Suprapubic skin (tissue), 4 donors: ENCODE measurements at regions not wholly inside any gene's neighbourhood (a gene's known extent, or its start where the extent isn't known, plus 50 kb on each side); places are given as distances from the start of the nearest gene placed in this dataset.
"Not testable (repeated sequence)": the region's sequence is repeated elsewhere in the genome, so short reads cannot be mapped to it uniquely, and the experiment has no call there.

Source experiments
- CTCF ChIP-seq, 2 donors: fragments of 200-600 bp in 1 of 2; fragments of 450-650 bp in 1 of 2; sonication (generic) in 1 of 2; IDR thresholded peaks; one replicate each; pipeline ENCODE4 v1.5.1; 2016 to 2019; ENCODE audit warnings: antibody characterized with exemption in 2 of 2, mild to moderate bottlenecking in 1 of 2, moderate library complexity in 1 of 2
- EP300 ChIP-seq: sonication (generic); formaldehyde crosslinking; IDR thresholded peaks from one replicate; pipeline ENCODE4 v1.6.1; 2017; ENCODE audit warnings: antibody characterized with exemption
- POLR2A ChIP-seq, 2 donors: fragments of 450-650 bp; IDR thresholded peaks; one replicate each; pipeline ENCODE4 v1.6.1; 2017; ENCODE audit warnings: antibody characterized with exemption in 2 of 2, mild to moderate bottlenecking in 2 of 2, moderate library complexity in 2 of 2
- POLR2AphosphoS5 ChIP-seq, 3 donors: sonication (generic); formaldehyde crosslinking; IDR thresholded peaks; one replicate each; pipeline ENCODE4 v1.6.1; 2017; ENCODE audit warnings: antibody characterized with exemption in 3 of 3

- TF ChIP-seq CTCF (IDR thresholded peaks at IDR 0.05); POLR2A (IDR thresholded peaks at IDR 0.05); POLR2AphosphoS5 (IDR thresholded peaks at IDR 0.05); EP300: not testable (repeated sequence)
Measured at GRCh38 chr6:11842795-11843194, 64.2 kb upstream of the ADTRP start.
